H9 (cell line): ENCODE measurements at regions not wholly inside any gene's neighbourhood (a gene's known extent, or its start where the extent isn't known, plus 50 kb on each side); places are given as distances from the start of the nearest gene placed in this dataset.

ENCODE experiments used
- DNase-seq: peaks from one replicate; pipeline ENCODE4 v3.0.0-alpha.2; 2017
- H2AFZ ChIP-seq: one replicate; pipeline ENCODE4 v1.6.1; 2013; ENCODE audit warnings: mild to moderate bottlenecking, low read length, control low read depth, moderate library complexity
- H2AK5ac ChIP-seq: 2 replicates; pipeline ENCODE4 v1.6.1; 2013; ENCODE audit warnings: low read length, control low read depth, mixed read lengths; ENCODE audit not compliant: insufficient read length
- H2BK120ac ChIP-seq: one replicate; pipeline ENCODE4 v1.6.1; 2013; ENCODE audit warnings: low read depth, mild to moderate bottlenecking, low read length, control low read depth, inconsistent platforms; ENCODE audit not compliant: poor library complexity, severe bottlenecking
- H2BK12ac ChIP-seq: 2 replicates; pipeline ENCODE4 v1.6.1; 2013; ENCODE audit warnings: low read length, control low read depth, mixed read lengths, low read depth; ENCODE audit not compliant: insufficient read length
- H2BK15ac ChIP-seq: 2 replicates; pipeline ENCODE4 v1.6.1; 2013; ENCODE audit warnings: low read depth, low read length, control low read depth
- H2BK20ac ChIP-seq: one replicate; pipeline ENCODE4 v1.6.1; 2013; ENCODE audit warnings: low read depth, mild to moderate bottlenecking, low read length, control low read depth, inconsistent platforms; ENCODE audit not compliant: poor library complexity, severe bottlenecking
- H2BK5ac ChIP-seq: 2 replicates; pipeline ENCODE4 v1.6.1; 2013; ENCODE audit warnings: low read length, control low read depth, mixed read lengths; ENCODE audit not compliant: insufficient read length
- H3K14ac ChIP-seq: 2 replicates; pipeline ENCODE4 v1.6.1; 2013; ENCODE audit warnings: low read length, control low read depth; ENCODE audit not compliant: insufficient read depth
- H3K18ac ChIP-seq: 2 replicates; pipeline ENCODE4 v1.6.1; 2013; ENCODE audit warnings: low read depth, mild to moderate bottlenecking, mixed read lengths, low read length, control low read depth; ENCODE audit not compliant: insufficient read length
- H3K23ac ChIP-seq: 2 replicates; pipeline ENCODE4 v1.6.1; 2013; ENCODE audit warnings: low read length, control low read depth, mixed read lengths, low read depth; ENCODE audit not compliant: insufficient read length
- H3K23me2 ChIP-seq: 2 replicates; pipeline ENCODE4 v1.6.1; 2013; ENCODE audit warnings: low read depth, mild to moderate bottlenecking, mixed read lengths, low read length, control low read depth; ENCODE audit not compliant: insufficient read length, poor library complexity, severe bottlenecking
- H3K27ac ChIP-seq: 2 replicates; pipeline ENCODE4 v1.5.1; 2013; ENCODE audit warnings: low read length, control low read depth, mixed read lengths, low read depth; ENCODE audit not compliant: insufficient read length
- H3K27me3 ChIP-seq: 2 replicates; pipeline ENCODE4 v1.6.1; 2013; ENCODE audit warnings: low read length, control low read depth, inconsistent platforms; ENCODE audit not compliant: insufficient read depth
- H3K4ac ChIP-seq: 2 replicates; pipeline ENCODE4 v1.6.1; 2013; ENCODE audit warnings: low read depth, mild to moderate bottlenecking, control low read depth, inconsistent platforms, low read length, moderate library complexity
- H3K4me1 ChIP-seq: 2 replicates; pipeline ENCODE4 v1.6.1; 2013; ENCODE audit warnings: low read length, control low read depth, inconsistent platforms; ENCODE audit not compliant: insufficient read depth
- H3K4me2 ChIP-seq: 2 replicates; pipeline ENCODE4 v1.6.1; 2013; ENCODE audit warnings: low read length, control low read depth, mixed read lengths; ENCODE audit not compliant: insufficient read length, insufficient read depth
- H3K56ac ChIP-seq: 2 replicates; pipeline ENCODE4 v1.6.1; 2013; ENCODE audit warnings: low read depth, mild to moderate bottlenecking, mixed read lengths, low read length, control low read depth; ENCODE audit not compliant: insufficient read length
- H3K79me1 ChIP-seq: 2 replicates; pipeline ENCODE4 v1.6.1; 2013; ENCODE audit warnings: low read depth, mild to moderate bottlenecking, moderate library complexity, low read length, control low read depth, inconsistent platforms; ENCODE audit not compliant: insufficient read depth, poor library complexity, severe bottlenecking
- H3K79me2 ChIP-seq: 2 replicates; pipeline ENCODE4 v1.6.1; 2013; ENCODE audit warnings: low read length, control low read depth, inconsistent platforms; ENCODE audit not compliant: insufficient read depth
- H3K9ac ChIP-seq: 2 replicates; pipeline ENCODE4 v1.6.1; 2013; ENCODE audit warnings: low read length, control low read depth, mixed read lengths; ENCODE audit not compliant: insufficient read length; ENCODE audit errors: extremely low read depth
- H3K9me3 ChIP-seq: one replicate; pipeline ENCODE4 v1.6.1; 2013; ENCODE audit warnings: low read depth, low read length, inconsistent platforms; ENCODE audit not compliant: control insufficient read depth
- H3T11ph ChIP-seq: one replicate; pipeline ENCODE4 v1.6.1; 2013; ENCODE audit warnings: mild to moderate bottlenecking, low read length, control low read depth, inconsistent platforms
- H4K20me1 ChIP-seq: one replicate; pipeline ENCODE4 v1.6.1; 2013; ENCODE audit not compliant: control insufficient read depth, insufficient read length, insufficient read depth
- H4K5ac ChIP-seq: 2 replicates; pipeline ENCODE4 v1.6.1; 2013; ENCODE audit warnings: low read depth, mild to moderate bottlenecking, mixed read lengths, low read length, control low read depth; ENCODE audit not compliant: insufficient read length
- H4K8ac ChIP-seq: replicated peaks from 2 replicates; pipeline ENCODE4 v1.6.1; 2013; ENCODE audit warnings: low read length, control low read depth, mixed read lengths, low read depth; ENCODE audit not compliant: insufficient read length
- H4K91ac ChIP-seq: 2 replicates; pipeline ENCODE4 v1.6.1; 2013; ENCODE audit warnings: low read depth, mild to moderate bottlenecking, moderate library complexity, mixed read lengths, low read length, control low read depth; ENCODE audit not compliant: insufficient read length
- H3K27ac Mint-ChIP-seq, 3 experiments: 2 replicates in 2 of 3; 3 replicates in 1 of 3; pipeline ENCODE4 v1.8.0; 2020 to 2021; ENCODE audit warnings: mixed read lengths in 3 of 3, mild to moderate bottlenecking in 1 of 3, moderate library complexity in 1 of 3
- H3K27me3 Mint-ChIP-seq: 2 replicates; pipeline ENCODE4 v1.8.0; 2021; ENCODE audit warnings: low read depth, mild to moderate bottlenecking, moderate library complexity, mixed read lengths
- H3K36me3 Mint-ChIP-seq, 3 experiments: 2 replicates in 2 of 3; 3 replicates in 1 of 3; pipeline ENCODE4 v1.8.0; 2020 to 2021; ENCODE audit warnings: low read depth in 3 of 3, mixed read lengths in 3 of 3; ENCODE audit not compliant: insufficient read depth in 1 of 3
- H3K4me1 Mint-ChIP-seq, 2 experiments: 2 replicates each; pipeline ENCODE4 v1.8.0; 2020; ENCODE audit warnings: mixed read lengths in 2 of 2
- H3K4me3 Mint-ChIP-seq, 2 experiments: 2 replicates in 1 of 2; 3 replicates in 1 of 2; pipeline ENCODE4 v1.8.0; 2020 to 2021; ENCODE audit warnings: mild to moderate bottlenecking in 2 of 2, mixed read lengths in 2 of 2, moderate library complexity in 1 of 2
- H3K9me3 Mint-ChIP-seq, 2 experiments: 2 replicates in 1 of 2; 3 replicates in 1 of 2; pipeline ENCODE4 v1.8.0; 2020; ENCODE audit warnings: mild to moderate bottlenecking in 2 of 2, mixed read lengths in 2 of 2, moderate library complexity in 1 of 2
- CTCF ChIP-seq: fragments of 200-600 bp; sonication (generic); conservative IDR thresholded peaks from 3 replicates; pipeline ENCODE4 v1.8.0; 2021; ENCODE audit warnings: antibody characterized with exemption, mild to moderate bottlenecking
- WGBS: extraction: QIAGEN DNeasy Blood & Tissue Kit; methylation state at CpG from one replicate; pipeline ENCODE4 v1.1.7; 2013; ENCODE audit warnings: missing lambda C conversion rate, low lambda C conversion rate, mixed read lengths; ENCODE audit not compliant: insufficient read length; ENCODE audit errors: extremely low coverage; 5-methylcytosine and 5-hydroxymethylcytosine counted together

DNA sequence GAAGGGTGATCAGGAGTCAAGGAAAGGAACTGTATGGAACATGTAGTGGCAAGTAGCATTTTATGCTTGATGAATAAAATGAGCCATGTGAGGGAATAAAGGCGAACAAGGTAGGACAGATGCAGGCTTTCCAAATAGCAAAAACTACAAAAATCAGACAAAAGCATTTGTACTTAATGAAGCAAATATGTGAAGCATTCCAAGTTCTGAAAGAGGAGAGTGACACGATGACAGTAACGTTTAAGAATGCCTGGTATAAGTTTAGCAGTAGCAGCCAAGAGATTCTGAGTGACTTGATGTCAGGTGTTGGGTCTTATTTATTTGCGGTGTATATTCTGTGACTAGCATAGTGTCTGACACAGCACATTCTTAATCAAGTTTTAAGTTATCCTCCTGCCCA, 408.2 kb upstream of the RASGRP1 start:
- Histone ChIP-seq H3K27ac (no peak overlapping the region), H2AFZ (no peak overlapping the region), H3K4me2 (no peak overlapping the region), H4K5ac (no peak overlapping the region), H3K4me1 (no peaks in the 10 kb centered on the region), H3K9me3 (no peaks in the 10 kb centered on the region), H3K18ac (no peak overlapping the region), H2AK5ac (no peak overlapping the region), H3K56ac (no peak overlapping the region), H3K79me1 (no peaks in the 10 kb centered on the region), H4K91ac (no peak overlapping the region), H3K79me2 (no peaks in the 10 kb centered on the region), H2BK15ac (no peak overlapping the region), H2BK120ac (no peak overlapping the region), H4K8ac (no peak overlapping the region), H3K14ac (no peak overlapping the region), H3K23ac (no peak overlapping the region), H2BK5ac (no peak overlapping the region), H3K9ac (no peak overlapping the region), H3K4ac (no peak overlapping the region), H3T11ph (no peak overlapping the region), H3K27me3 (no peaks in the 10 kb centered on the region), H2BK12ac (no peak overlapping the region), H3K23me2 (no peaks in the 10 kb centered on the region), H4K20me1 (no peaks in the 10 kb centered on the region), H2BK20ac (no peak overlapping the region)
- Mint-ChIP-seq H3K4me3 (no peak overlapping the region), H3K36me3 (peaks cover 0 to 5% (median 0%) of the 10 kb centered on the region in 3 experiments; a peak in 1 of 7 replicates), H3K4me1 (no peaks in the 10 kb centered on the region), H3K27me3 (no peaks in the 10 kb centered on the region; the same call in 1 of the 2 replicates), H3K9me3 (peaks cover 3 to 6% of the 10 kb centered on the region in 2 experiments; a peak in 4 of 5 replicates), H3K27ac (no peak overlapping the region)
- no peak for TF ChIP-seq CTCF
- DNase-seq: no peak
- no CpG with 5 or more reads among the region's 4 CpGs for WGBS
